ENCODE measurements at regions not wholly inside any gene's neighbourhood (a gene's known extent, or its start where the extent isn't known, plus 50 kb on each side); places are given as distances from the start of the nearest gene placed in this dataset.

GRCh38 chr5:75002271-75002670 lies 50.1 kb downstream of the GCNT4 start:
- TF ChIP-seq, protein P1, sequence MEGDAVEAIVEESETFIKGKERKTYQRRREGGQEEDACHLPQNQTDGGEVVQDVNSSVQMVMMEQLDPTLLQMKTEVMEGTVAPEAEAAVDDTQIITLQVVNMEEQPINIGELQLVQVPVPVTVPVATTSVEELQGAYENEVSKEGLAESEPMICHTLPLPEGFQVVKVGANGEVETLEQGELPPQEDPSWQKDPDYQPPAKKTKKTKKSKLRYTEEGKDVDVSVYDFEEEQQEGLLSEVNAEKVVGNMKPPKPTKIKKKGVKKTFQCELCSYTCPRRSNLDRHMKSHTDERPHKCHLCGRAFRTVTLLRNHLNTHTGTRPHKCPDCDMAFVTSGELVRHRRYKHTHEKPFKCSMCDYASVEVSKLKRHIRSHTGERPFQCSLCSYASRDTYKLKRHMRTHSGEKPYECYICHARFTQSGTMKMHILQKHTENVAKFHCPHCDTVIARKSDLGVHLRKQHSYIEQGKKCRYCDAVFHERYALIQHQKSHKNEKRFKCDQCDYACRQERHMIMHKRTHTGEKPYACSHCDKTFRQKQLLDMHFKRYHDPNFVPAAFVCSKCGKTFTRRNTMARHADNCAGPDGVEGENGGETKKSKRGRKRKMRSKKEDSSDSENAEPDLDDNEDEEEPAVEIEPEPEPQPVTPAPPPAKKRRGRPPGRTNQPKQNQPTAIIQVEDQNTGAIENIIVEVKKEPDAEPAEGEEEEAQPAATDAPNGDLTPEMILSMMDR (IDR thresholded peaks at IDR 0.05; ENCODE audit: low read depth, low read length): no peak
- Histone ChIP-seq H3K36me3 (no peaks in the 10 kb centered on the region), H3K27ac (no peak overlapping the region), H3K4me3 (ENCODE audit: low read depth, low read length) (no peak overlapping the region), H3K9me3 (ENCODE audit: severe bottlenecking) (peaks cover 9% of the 10 kb centered on the region), H3K27me3 (ENCODE audit: insufficient read depth, low read depth, severe bottlenecking) (no peaks in the 10 kb centered on the region)
- DNase-seq: no peak

DNA sequence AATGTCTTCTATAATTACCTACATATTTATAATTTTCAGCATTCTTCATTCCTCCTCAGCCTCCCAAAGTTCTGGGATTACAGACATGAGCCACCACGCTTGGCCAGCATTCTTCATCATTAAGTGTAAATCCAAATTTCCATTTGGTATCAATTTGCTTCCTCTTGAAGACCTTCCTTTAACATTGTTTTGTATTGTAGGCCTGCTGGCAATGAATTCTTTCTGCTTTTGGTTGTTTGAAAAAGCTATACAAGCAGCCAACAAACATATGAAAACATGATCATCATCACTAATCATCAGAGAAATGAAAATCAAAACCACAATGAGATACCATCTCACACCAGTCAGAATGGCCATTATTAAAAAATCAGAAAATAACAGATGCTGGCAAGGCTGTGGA lies 56.4 kb downstream of the GCNT4 start:
- Histone ChIP-seq H3K27ac (no peak overlapping the region), H3K9me3 (ENCODE audit: severe bottlenecking) (no peaks in the 10 kb centered on the region), H3K4me3 (ENCODE audit: low read depth, low read length) (no peak overlapping the region), H3K36me3 (no peaks in the 10 kb centered on the region), H3K27me3 (ENCODE audit: insufficient read depth, low read depth, severe bottlenecking) (no peaks in the 10 kb centered on the region)
- no peak for DNase-seq
- TF ChIP-seq, protein P1 (IDR thresholded peaks at IDR 0.05; ENCODE audit: low read depth, low read length): no peak

- TF ChIP-seq, protein P1 (IDR thresholded peaks at IDR 0.05; ENCODE audit: low read depth, low read length): no peak
- no peaks in the 10 kb centered on the region for H3K27me3 ChIP-seq (ENCODE audit: insufficient read depth, low read depth, severe bottlenecking)
- no peaks in the 10 kb centered on the region for H3K36me3 ChIP-seq
Measured at GRCh38 chr5:74994826-74995225, 57.5 kb downstream of the GCNT4 start.

DNA sequence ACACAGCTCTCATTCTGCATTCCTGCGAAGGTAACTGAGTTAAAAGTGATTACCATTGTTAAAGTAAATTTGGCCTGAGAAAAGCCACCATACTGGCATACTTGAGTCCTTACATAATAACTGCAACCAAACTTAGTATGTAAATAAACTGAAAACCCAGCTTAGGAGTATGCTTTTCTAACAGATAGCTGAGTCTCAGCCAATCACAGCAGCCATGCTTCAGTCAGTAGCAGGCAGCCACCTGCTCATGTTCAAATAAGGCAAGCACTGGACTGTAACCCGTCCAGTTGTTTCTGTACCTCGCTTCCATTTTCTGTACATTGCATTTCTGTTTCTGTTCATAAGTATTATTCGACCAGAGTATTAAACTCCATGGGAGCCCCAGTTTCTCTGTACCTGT lies 58.6 kb downstream of the GCNT4 start:
- H3K27me3 ChIP-seq (ENCODE audit: insufficient read depth, low read depth, severe bottlenecking): no peaks in the 10 kb centered on the region
- no peaks in the 10 kb centered on the region for H3K9me3 ChIP-seq (ENCODE audit: severe bottlenecking)
- no peak overlapping the region for H3K4me3 ChIP-seq (ENCODE audit: low read depth, low read length)
- H3K27ac ChIP-seq: no peak overlapping the region
- H3K36me3 ChIP-seq: no peaks in the 10 kb centered on the region
- TF ChIP-seq, protein P1 (IDR thresholded peaks at IDR 0.05; ENCODE audit: low read depth, low read length): no peak
- DNase-seq: no peak

More at GRCh38 chr5:74994826-74995225, 57.5 kb downstream of the GCNT4 start:
- H3K4me3 ChIP-seq (ENCODE audit: low read depth, low read length): no peak overlapping the region
- no peak overlapping the region for H3K27ac ChIP-seq
- no peaks in the 10 kb centered on the region for H3K9me3 ChIP-seq (ENCODE audit: severe bottlenecking)
- no peak for DNase-seq

GRCh38 chr5:74992791-74993190 lies 59.6 kb downstream of the GCNT4 start:
- H3K4me3 ChIP-seq (ENCODE audit: low read depth, low read length): no peak overlapping the region
- H3K27ac ChIP-seq: no peak overlapping the region
- peaks cover 6% of the 10 kb centered on the region for H3K9me3 ChIP-seq (ENCODE audit: severe bottlenecking)
- TF ChIP-seq, protein P1 (IDR thresholded peaks at IDR 0.05; ENCODE audit: low read depth, low read length): no peak
- DNase-seq: no peak
- no peaks in the 10 kb centered on the region for H3K27me3 ChIP-seq (ENCODE audit: insufficient read depth, low read depth, severe bottlenecking)
- no peaks in the 10 kb centered on the region for H3K36me3 ChIP-seq

DNA sequence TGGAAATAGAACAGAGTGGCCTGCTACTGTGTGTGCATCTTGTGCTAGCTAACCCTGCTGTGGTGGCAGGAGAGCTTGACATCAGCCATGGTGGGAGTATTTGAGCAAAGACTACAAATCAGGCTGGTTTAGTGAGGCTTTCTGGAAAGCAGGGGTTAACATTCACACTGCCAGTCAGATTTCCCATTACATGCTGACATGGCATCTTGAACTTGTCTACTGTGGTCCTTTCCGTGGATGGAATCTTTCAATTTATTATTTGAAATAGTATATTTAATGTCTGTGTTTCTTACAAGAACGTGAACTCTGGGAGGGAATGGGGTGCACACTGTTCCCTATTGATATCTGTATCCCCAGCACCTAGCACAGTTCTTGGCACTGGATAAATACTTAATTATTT lies 60.8 kb downstream of the GCNT4 start:
- DNase-seq: no peak
- Histone ChIP-seq H3K27ac (no peak overlapping the region), H3K4me3 (ENCODE audit: low read depth, low read length) (no peak overlapping the region), H3K27me3 (ENCODE audit: insufficient read depth, low read depth, severe bottlenecking) (no peaks in the 10 kb centered on the region), H3K9me3 (ENCODE audit: severe bottlenecking) (peaks cover 6% of the 10 kb centered on the region), H3K36me3 (no peaks in the 10 kb centered on the region)
- TF ChIP-seq, protein P1 (IDR thresholded peaks at IDR 0.05; ENCODE audit: low read depth, low read length): no peak
